ENCODE measurements at regions not wholly inside any gene's neighbourhood (a gene's known extent, or its start where the extent isn't known, plus 50 kb on each side); places are given as distances from the start of the nearest gene placed in this dataset.
"Not testable (repeated sequence)": the region's sequence is repeated elsewhere in the genome, so short reads cannot be mapped to it uniquely, and the experiment has no call there.

DNA sequence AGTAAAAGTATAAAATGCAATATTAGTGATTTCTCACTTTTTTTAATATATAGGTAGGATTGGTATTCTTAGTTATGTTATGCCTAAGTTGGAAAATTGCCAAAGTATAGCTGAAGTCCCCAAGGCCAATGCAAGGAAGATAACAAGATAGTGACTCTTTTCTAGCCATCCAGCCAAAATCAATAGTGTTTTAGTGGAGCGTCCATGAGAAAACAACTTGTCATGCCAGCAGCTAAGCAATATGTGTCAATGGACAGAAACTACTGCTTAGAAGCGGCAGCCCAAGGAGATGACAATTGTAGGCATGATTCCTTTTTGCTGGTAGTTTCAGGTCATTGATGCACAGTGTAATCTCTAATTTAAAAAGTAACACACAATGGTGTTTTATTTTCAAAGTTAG lies 1444.6 kb downstream of the SUCLG1 start:
- no peak for DNase-seq

DNA sequence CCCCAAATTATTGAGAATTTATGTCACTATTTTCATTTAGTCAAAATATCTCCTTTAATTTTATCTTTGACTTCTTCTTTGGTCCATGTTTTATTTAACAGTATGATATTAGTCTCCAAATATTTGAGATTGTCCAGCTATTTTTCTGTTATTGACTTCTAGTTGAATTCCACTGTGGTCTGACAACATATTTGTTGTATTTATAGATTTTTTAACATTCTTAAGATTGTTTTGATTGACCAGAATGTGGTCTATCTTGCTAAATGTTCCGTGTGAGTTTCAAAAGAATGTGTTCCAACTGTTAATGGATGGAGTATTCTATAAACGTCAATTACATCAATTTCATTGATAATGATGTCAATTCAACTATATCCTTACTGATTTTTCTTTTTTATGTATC lies 1452.1 kb downstream of the SUCLG1 start:
- DNase-seq: no peak

DNA sequence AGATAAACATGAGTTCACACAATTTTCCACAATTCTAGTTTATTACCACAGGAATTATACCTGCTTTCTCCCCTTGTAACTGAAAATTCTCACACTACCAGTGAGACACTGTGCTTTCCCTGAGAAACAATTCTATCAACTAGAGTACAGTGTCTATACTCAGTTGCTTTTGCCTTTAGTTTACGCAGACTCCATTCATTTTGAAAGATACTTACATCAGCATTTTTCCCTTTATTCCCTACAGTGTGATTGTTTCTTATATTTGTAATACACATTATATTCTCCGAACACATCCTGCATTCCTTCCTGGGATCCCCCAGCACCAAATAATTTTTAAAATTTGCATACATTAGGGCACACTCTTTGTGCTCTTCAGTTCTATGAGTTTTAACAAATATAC lies 1455.5 kb downstream of the SUCLG1 start:
- no peak for DNase-seq

DNA sequence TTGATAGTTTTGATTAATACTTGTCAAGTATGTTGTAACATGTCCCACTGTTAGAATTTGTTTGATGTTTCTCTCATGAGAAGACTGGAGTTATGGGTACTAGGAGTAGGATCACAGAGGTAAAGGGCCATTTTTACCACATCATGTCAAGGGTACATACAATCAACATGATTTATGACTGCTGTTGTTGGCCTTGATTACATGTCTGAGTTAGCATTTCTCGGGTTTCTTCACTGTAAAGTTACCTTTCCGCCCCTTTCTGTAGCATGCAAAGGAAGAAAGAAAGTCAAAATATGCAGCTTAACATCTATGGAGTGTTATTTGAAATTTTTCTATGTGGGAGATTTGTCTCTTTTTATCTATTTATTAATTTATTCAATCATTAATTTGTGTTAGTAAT lies 1456.4 kb downstream of the SUCLG1 start:
- DNase-seq: no peak

GRCh38 chr2:82998781-82999180 lies 1460.3 kb downstream of the SUCLG1 start:
- no peak for DNase-seq

- DNase-seq: no peak
Measured at GRCh38 chr2:82996217-82996616, 1462.9 kb downstream of the SUCLG1 start.

DNA sequence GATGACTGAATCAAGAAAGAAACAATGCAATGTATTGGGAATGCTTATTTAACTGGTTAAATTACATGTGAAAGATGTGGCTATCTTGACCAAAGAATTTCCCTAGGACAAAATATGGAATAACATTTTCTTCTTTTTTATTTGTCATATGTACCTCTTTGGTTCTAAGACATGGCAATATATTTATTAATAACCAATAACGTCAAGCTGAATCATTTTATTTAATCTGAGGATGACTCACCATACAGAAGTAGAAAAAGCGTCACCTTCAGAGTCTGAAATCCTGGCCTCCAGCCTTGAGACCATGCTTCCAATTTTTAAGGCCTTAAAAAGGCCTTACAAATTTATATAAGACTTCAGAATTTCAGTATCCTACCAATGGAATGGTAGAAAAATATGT lies 1464.9 kb downstream of the SUCLG1 start:
- DNase-seq: no peak

DNA sequence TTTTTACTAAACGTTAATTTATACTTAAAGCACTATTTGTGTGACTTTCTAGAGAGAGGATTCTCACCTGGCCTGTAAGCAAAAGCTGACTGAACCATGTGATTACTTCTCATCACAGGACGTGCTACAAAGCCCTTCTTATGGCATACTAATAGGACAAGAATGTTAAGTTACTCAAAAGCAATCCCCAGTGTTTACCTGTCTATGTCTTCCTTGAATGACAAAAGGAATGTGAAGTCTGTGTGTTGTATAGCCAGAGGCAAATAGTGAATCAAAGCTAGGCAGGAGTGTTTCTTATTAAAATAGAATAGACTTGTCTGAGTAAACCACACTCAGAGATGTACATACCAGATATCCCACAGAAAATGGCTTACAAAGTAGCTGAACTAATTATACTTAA lies 1465.5 kb downstream of the SUCLG1 start:
- no peak for DNase-seq

- no peak for DNase-seq
Measured at GRCh38 chr2:82992968-82993367, 1466.1 kb downstream of the SUCLG1 start.

DNA sequence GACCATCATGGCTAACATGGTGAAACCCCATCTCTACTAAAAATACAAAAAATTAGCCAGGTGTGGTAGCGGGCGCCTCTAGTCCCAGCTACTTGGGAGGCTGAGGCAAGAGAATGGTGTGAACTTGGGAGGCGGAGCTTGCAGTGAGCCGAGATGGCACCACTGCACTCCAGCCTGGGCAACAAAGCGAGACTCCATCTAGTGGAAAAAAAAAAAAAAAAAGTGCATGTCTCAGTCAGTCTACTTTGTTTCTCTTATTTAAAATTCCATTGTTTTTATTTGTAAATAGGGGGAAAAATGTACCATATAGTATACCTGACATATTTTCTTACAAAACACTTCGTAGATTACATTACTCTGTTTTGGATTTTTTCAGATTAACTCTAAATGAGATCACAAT lies 1471.4 kb downstream of the SUCLG1 start:
- DNase-seq: not testable (repeated sequence)

- DNase-seq: no peak
Measured at GRCh38 chr2:82986899-82987298, 1472.2 kb downstream of the SUCLG1 start.

DNA sequence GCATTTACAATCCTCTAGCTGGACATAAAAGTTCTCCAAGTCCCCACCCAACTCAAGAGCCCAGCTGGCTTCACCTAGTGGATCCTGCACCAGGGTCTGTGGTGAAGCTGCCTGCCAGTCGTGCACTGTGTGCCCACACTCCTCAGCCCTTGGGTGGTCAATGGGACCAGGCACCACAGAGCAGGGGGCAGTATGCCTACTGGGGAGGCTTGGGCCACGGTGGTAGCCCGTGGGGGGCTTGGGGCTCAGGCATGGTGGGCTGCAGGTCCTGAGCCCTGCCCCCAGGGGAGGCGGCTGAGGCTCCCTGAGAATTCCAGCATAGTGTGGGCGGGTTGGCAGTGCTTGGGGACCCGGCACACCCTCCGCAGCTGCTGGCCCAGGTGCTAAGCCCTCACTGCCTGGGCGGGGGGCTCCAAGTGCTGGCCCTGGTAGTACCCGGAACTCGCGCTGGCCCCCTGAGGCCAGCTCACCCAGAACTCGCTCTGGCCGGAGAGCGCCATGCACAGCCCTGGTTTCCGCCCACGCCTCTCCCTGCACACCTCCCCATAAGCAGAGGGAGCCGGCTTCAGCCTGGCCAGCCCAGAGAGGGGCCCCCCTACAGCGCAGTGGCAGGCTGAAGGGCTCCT lies 1473.4 kb downstream of the SUCLG1 start:
- DNase-seq: no peak

DNA sequence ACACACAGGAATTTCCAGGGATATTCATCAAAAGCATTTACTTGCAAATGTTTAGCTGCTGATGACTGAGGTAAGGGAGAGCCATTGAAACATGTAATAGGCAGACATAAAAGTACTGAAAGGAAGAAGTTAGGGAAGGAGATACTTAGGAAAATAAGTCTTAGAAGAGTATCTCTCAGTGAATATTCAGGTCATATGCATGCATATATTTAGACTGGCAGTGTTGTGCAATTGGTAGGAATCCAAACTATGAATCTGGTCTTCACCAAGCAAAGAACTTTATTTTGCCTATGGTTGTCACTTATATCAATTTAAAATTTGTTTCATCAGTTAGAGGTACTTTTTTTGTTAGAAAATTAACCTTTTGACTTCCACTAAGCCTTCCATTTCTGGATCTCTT lies 1490.7 kb downstream of the SUCLG1 start:
- no peak for DNase-seq

GRCh38 chr2:82964341-82964740 lies 1494.7 kb downstream of the SUCLG1 start:
- no peak for DNase-seq

DNA sequence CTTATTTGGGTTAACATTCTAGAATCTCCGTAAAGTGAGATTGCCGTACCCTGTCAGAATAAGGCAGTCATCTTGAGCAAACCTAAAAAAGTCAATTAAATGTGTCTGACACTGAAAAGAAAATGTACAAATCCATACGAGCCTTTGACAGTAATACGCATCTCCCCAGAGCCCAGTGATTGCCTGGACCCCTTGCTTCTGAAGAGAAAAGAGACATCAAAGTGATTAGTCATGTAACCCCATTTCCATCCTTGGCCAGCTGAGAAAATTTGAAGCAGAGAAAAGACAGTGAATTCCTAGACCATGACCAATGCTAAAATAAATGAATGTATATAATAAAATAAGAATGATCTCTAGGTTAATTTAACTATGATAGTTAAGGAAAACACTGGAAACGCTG lies 1499.4 kb downstream of the SUCLG1 start:
- no peak for DNase-seq

DNA sequence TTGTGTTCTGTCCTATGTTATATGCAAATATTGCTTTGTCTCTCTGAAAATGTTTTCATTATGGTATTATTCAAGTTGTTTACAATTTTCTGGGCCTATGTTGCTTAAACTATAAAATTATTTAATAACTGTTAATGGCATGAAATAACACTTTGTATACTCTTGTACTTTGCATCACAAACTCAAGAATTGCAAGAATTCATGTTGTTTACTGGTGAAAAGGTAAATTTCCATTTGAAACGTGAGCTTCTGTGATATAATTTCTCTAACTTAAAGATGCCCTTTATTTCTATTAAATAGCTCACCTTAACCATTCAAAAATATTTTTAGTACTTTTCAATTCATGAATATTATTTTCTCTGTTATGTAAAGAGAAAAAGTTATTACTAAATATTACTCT lies 1504.2 kb downstream of the SUCLG1 start:
- no peak for DNase-seq

- DNase-seq: no peak
Measured at GRCh38 chr2:82939211-82939610, 1519.9 kb downstream of the SUCLG1 start.

DNA sequence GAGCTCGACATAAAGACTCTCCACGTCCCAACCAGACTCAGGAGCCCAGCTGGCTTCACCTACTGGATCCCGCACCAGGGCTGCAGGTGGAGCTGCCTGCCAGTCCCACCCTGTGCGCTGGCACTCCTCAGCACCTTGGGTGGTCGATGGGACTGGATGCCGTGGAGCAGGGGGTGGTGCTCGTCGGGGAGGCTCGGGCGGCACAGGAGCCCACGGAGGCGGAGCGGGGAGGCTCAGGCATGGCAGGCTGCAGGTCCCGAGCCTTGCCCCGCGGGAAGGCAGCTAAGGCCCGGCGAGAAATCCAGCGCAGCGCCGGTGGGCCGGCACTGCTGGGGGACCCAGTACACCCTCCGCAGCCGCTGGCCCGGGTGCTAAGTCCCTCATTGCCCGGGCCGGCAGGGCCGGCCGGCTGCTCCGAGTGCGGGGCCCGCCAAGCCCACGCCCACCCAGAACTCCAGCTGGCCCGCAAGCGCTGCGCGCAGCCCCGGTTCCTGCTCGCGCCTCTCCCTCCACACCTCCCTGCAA lies 1520.7 kb downstream of the SUCLG1 start:
- DNase-seq: not testable (repeated sequence)

DNA sequence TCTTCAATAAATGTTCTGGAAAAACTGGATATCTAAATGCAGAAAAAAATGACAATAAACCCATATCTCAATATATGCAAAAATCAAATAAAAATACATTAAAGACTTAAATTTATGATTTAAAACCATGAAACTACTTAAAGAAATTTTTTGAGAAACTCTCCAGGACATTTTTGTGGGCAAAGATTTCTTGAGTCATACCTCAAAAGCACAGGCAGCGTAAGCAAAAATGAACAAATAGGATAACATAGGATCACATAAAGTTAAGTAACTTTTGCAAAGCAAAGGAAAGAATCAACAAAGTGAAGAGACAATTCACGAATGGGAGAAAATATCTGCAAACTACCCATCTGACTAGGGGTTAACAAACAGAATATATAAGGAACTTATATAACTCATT lies 1545.5 kb downstream of the SUCLG1 start:
- DNase-seq: no peak

GRCh38 chr2:82896117-82896516 lies 1563.0 kb downstream of the SUCLG1 start:
- no peak for DNase-seq

DNA sequence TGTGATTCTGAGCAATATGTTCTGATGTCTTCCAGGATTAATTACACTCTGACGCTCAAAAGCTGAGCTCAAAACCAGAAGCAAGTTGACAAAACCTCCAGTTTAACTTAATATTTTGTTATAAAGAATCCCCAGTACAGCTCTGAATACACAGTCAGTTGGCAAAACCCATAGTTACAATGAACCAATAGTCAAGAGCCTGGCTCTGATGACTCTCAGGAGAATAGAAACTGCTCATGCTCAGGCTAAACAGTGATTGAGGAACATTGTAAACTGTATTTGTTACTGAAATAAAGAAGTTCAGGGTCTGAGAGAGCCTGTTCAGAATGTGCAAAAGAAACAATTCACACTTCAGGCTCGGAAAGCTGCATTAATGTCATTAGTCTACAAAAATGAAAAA lies 1565.9 kb downstream of the SUCLG1 start:
- no peak for DNase-seq

- DNase-seq: no peak
Measured at GRCh38 chr2:82879803-82880202, 1579.3 kb downstream of the SUCLG1 start.

GRCh38 chr2:82875858-82876257 lies 1583.2 kb downstream of the SUCLG1 start:
- DNase-seq: no peak

- no peak for DNase-seq
Measured at GRCh38 chr2:82857967-82858366, 1601.1 kb downstream of the SUCLG1 start.

DNA sequence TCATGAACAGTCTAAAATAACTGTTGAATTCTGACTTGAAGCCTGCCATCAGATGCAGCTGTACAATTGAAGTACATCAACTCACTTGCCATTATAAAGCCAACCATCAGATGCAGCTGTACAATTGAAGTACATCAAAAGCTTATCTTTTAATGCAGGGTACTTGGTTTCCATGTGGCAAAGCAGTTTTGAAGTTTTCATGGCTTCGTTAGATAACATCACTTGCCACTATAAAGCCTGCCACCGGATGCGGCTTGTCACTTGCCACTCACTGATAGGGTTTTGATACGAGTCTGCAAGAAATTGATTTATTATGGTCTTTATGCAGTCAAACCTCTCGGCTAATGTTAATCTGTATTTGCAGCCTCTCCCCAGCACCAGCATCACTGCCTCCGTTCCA lies 1605.8 kb downstream of the SUCLG1 start:
- no peak for DNase-seq
